ENCODE measurements at regions not wholly inside any gene's neighbourhood (a gene's known extent, or its start where the extent isn't known, plus 50 kb on each side); places are given as distances from the start of the nearest gene placed in this dataset.

DNA sequence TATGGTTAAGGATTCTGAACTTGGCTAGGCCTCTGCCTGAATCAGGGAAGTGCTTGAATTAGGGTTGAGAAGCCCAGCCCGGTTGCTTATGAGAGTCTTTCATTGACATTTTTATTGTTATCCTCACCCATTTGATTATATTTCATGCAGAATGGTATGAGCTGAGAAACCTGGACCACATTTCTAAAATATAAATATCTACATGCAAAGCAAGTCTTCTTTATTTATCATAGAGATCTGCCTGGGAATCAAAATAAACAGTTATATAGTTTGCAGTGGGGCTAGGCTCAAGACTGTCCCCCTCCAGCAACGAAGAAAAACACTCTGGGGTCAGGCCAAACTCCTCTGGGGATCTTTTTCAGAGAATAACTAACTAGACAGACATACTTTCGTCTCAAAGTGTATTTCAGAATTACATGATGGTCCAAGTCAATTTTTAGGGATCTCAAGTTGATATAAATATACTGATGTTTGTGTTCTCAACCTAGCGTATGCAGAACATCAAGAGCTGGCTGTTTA is 675.4 kb upstream of the NR2F2 start:
- no peak for DNase-seq (ENCODE audit: low spot score)

DNA sequence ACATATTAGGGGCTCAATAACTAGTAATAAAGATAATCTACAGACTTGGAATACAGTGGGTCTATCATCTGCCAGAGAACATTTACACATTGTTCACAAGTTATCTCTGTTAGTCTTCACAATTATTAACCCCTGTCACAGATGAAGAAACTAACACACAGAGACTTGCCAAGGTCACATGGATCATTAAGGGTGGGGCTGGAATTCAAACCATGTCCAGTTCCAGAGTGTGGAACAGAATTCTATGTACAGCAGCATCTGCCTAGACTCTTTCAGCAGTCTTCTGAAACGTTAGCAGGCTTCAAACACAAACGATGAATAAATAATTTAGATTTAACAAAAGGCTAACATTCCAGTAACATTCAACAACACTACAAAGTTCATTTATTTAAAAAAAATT is 673.9 kb upstream of the NR2F2 start:
- DNase-seq (ENCODE audit: low spot score) = no peak

DNA sequence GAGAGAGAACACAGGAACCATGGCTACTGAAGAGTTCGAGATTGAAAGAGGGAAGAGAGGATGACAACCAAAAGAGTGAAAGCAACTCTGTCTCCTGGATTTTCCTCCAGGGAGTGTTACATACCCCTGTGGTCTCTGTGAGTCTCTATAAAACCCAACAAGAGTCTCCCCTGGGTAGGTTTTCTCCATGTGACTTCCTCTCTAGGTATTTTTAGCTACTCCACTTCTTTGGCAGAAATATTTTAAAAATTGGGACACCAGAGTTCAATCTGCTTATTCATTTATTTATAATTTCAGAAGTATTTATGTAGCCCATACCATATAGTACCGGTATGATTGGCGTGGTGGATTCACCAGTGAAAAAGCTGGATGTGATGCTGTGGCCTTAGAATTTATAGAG is 671.7 kb upstream of the NR2F2 start:
- DNase-seq (ENCODE audit: low spot score) = no peak

DNA sequence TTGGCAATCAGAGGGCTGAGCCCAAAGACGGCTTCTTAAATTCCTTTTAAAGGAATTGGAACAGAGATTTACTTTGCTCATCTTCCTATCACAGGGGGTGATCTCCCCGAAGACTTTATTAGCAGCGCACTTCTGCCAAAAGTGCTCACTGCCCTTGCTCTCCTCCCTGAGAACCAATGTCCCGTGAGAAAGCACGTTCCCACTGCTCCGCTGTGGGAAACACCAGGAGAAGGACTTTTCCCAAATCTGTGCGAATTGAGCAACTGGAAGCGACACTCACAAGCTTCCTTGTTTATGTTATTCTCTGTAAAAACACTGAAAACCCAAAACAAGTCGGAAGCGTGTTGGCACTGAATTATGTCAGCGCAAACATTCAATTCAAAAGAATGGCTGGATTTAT is 670.8 kb upstream of the NR2F2 start:
- DNase-seq (ENCODE audit: low spot score) = no peak

DNA sequence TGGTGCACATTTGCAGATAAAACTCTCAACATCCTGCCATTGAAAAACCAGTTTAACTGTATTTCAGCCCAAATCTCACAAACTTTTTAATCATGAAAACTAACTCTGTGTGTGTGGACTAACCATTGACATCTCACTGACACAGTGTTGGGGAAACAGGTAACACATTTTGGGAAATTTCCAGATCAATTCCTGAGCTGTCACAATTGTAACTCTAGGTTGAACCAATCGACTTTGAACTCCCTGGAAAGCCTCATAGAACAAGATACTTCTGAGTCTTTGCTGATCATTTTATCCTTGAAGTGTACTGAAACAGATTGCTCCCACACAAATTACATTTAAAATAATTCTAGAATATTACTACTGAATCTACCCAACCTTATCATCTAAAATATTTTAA is 667.9 kb upstream of the NR2F2 start:
- DNase-seq (ENCODE audit: low spot score) = no peak

DNA sequence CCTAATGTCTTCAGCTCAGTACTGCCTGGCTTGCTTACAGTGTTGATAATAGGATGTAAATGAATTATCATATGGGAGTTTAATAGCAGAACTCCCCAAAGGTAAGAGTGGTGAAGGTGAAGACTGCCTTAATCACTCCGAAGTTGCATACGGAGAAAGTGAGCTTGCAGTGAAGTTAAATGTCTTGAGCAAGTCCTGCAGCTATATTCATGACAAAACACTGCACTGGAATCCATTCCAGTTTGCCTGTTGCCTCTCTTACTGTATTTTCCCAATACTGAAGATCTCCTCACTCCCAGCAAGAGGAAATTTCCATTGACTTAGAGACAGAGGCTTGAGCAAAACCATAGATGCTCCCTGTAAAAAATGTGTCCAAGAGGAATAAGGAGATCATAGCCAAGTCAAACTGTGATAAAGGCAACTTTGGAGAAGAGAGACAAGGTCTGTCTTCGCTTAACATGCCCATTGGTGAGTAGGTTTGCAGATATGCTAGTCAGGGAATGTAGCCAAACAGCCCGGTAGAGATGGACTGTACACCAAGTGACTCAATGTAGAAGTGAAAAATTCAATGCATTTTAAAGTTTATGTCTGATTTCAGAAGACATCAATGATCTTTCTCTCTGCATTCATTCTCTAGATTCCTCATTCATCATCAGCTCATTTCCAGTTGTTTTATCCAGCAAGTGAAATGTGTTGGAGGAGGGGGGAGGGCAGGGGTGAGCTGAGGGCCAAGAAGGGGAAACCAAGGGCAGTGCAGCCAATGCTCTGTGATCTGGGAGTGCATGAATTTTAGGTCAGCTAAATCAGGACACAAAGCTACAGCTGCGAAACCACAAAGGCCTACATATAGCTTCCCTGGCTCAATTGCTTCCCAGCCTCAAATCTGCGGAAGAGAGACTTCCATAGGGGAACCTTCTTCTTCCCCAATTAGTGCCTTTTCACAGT is 667.1 kb upstream of the NR2F2 start:
- DNase-seq (ENCODE audit: low spot score) = no peak

DNA sequence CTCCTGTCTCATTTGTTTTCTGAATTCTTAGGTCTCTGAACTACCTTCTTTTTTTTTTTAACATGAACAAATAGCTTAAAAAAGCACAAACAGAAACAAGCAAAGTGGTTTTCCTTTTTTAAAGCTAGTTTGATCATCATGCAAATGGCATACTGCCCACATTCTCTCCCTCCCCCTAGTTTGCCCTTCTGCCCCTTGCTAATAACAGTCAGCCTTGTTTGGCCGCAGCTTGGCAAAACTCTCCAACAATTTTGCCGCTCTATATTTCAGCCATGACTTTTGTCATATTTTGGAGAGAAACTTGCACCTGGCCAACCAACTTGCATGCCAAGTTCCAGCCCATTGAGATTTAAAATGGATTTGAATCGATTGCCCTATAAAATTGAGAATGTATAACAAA is 666.0 kb upstream of the NR2F2 start:
- DNase-seq (ENCODE audit: low spot score) = no peak

DNA sequence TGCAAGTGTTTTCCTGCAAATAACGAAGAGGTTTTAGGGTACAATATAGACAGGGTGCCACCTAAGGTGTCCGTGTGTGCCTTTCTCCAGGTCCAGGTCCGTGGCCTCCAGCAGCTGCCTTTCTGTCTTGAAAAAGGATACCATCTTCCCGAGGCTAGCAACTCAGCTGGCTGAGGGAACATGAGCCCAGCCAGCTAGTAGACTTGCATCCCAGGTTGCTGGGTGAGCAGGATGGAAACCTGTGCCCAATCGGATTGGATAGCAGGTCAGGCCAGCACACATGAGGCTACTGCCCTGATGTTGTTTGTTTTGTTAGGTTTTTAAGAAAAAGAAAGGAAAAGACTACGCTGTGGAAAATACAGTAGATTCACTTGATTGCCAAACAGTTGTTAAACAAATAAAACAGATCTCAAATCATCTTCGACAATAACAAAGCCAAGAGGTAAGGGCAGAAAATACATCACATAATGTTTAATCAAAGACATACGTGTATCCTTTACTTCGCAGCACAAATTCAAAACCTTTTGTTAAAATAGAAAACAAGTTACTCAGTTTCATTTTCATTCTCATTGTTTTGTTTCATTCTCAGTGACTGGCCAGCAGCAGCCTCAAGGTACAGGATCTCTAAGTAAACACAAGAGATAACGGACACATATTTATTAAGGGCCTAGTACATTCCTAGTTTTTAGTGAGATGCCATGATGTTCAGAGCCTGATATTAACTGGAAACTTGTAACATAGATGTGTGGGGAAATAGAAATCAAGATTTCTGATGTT is 661.2 kb upstream of the NR2F2 start:
- DNase-seq (ENCODE audit: low spot score) = no peak

DNA sequence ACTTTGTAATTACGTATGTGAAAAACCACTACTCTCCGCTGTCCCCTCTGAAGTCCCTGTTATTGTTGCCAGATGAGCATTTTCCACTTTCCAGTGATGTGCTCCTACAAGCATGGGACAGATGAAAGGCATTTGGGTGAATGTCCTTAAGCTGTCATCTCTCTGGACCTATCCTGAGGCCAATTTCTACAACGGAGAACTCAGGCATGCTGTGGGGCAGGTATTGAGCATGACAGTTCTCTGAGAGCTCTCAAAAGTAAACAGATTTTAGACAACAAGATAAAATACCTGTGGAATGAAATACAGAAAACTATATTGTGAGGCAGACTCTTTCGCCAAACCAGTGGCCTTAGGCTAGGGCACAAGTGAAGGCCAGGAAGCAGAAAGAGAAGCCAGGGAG is 656.5 kb upstream of the NR2F2 start:
- no peak for DNase-seq (ENCODE audit: low spot score)

DNA sequence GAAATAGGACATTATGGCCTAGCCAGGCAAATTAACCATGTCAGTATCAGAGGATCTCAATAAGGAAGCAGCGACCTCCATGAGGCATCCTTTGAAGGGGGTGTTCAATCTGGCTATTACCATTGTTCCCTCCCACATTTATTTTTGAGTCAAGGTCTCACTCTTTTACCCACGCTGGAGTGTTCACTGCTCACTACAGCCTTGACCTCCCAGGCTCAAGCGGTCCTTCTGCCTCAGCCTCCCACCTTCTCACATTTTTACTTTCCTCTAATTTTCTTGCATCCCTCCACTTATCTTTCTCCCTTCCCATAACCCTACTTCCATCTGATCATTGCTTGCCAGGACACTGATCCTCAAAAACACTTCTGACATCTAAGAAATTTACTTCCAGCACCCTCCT is 654.0 kb upstream of the NR2F2 start:
- no peak for DNase-seq (ENCODE audit: low spot score)

DNA sequence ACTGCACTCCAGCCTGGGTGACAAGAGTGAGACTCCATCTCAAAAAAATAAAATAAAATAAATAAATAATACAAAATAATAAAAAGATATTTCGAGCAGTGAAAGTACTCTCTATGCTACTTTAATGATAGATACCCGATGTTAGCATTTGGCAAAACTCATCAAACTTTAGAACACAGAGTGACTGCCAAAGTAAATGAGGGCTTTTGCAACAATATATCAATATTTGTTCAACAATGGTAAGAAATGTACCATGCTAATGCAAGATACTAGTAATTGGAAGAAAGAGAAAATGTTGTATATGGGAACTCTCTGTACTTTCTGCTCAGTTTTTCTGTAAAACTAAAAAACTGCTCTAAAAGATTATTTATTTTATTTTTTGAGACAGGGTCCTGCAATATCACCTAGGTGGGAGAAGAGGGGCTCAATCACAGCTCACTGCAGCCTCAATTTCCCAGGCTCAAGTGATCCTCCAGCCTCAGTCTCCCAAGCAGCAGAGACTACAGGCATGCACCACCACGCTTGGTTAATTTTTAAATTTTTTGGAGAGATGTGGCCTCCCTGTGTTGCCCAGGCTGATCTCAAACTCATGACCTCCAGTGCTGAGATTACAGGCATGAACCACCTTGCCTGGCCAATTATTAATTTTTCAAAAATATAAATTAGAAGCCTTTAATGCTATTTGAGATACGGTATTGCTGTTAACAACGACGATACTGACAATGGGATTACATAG is 650.5 kb upstream of the NR2F2 start:
- DNase-seq (ENCODE audit: low spot score) = no peak

DNA sequence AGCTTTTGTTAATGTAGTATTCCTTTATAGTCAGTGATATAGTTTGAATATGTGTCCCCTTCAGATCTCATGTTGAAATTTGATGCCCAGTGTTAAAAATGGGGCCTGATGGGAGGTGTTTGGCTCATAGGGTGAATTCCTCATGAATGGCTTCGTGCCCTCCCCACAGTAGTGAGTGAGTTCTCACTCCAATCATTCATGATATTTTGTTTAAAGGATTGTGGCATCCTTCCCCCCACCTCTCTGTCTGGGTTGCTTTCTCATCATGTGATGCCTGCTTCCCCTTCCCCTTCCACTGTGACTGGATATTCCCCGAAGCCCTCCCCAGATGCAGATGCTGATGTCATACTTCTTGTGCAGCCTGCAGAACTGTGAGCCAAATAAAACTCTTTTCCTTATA is 649.8 kb upstream of the NR2F2 start:
- DNase-seq (ENCODE audit: low spot score) = no peak

DNA sequence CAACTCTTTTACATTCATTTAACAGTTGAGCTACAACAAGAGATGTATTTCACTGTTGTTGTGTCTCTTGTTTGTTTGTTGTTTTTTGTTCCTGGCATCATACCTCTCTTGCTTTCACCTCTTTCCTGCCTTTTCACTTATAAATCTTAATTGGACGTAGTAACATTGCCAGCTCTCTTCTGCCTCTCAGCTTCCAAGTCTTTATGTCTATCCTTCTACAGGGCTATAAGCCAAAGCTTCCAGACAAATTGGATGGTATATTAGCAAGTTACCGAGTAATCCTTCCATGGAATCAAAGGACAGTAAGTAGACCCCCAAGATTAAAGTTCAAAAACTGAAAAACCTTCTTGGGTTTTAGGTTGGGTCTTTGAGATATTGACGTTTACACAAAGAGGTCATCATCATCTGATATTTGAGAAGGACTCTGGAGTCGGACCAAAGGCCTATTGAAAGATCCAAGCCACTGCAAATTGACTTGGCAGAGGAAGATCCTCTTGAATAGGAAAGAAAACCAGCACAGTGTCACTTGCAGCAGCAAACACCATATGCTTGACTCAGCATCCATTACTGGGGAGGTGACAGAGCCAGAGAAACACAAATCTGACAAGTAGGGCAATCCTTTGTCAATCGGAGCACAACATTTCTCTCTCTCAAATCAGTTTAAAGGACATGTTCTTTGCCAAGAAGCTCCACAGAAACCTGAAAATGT is 648.5 kb upstream of the NR2F2 start:
- no peak for DNase-seq (ENCODE audit: low spot score)

DNA sequence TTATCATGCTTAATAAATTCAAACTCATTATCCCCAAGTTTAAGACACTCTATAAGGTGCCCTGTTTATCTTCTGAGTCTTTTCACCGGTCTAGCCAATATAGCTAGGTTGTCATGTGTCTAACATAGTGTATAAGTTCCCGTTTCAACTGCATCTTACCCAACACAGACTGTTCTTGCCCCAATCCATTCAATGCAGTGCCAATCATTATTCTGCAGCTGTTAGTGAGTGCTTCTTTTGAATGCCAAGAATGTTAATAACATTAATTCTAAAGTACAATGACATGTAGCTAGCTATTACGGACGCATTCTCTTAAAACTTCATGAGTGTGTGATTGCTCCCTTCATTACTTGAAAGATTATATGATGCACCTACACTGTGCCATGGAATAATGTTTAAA is 646.4 kb upstream of the NR2F2 start:
- DNase-seq (ENCODE audit: low spot score) = no peak

DNA sequence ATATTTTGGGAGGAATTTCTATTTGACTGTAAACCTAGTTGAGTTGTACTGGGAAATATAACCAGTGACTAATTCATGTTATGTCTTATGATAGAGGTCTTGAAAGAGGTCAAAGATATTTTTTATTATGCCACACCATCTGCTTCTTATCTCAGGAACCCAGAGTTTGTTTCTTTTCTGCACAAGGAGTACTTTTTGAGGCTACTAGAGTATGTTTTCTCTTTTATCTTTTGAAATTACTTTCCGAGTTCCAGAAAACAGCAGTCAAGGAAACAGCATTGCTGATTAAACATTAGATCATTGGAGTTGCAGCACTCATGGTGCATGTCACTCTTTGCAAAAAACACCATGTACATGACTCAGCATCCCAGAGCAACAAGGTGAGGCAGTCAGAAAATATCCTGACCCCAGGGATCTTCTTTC is 645.8 kb upstream of the NR2F2 start:
- no peak for DNase-seq (ENCODE audit: low spot score)

DNA sequence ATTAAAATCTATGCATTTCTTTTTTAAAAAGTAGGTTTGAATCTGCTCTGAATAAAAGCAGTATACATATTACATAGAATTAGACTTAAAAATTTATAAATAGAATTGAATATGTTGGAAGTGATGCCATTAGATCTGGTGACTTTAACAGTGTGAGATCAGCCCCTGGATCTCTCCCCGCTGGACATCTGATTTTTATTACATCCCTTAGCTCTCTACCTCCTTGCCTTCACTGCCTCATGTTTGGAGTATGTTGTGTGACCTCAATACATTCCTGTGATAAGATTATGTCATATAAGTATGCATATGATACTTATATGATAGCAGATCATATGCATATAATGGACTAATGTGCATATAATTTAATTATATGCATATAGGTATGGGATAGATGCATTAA is 643.4 kb upstream of the NR2F2 start:
- DNase-seq (ENCODE audit: low spot score) = no peak

DNA sequence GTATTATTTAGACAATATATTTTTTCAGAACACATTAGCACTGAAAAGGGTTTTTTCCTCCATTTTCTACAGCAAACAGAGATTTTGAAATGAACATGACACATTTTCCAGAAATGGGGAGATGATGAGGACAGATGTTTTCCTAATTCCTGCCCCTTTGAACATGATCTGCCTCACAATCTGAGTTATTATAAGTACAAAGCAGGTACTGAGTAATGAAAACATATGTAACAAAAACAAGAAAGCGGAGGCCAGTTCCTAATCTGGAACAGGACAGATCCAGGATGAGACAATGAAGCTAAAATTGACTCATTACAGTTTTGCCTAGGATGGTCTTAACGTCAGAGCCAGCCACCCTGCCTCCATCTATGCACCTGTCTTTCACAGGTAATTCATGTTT is 642.8 kb upstream of the NR2F2 start:
- DNase-seq (ENCODE audit: low spot score) = no peak

DNA sequence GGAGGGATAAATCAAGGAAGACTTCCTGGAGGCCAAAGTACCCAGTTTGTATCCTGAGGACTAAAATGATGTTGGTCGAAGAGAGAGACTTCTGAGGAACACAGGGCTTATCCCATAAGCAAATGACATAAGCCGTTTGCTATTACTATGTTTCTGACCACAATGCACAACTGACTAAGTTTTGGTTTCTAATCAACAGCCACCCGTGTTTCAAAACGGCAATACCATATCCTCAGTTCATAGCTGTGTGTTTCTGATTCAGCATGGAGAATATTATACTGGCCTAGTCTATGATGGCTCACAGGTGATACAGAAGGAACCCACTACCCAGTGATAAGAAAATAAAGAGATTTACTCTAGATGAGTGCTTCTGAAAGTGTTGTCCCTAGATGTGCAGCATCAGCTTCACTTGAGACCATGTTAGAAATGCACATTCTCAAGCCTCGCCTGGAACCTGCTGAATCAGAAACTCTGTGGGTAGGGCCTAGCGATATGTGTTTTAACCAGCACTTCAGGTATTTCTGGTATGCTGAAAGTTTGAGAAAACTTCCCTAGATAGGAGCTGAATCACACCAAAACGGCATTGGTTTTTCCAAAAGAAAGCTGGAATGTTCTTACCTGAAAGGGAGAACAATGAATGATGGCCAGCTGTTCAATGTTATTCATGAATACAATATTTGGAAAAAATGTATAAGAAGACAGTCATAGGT is 639.7 kb upstream of the NR2F2 start:
- DNase-seq (ENCODE audit: low spot score) = no peak

DNA sequence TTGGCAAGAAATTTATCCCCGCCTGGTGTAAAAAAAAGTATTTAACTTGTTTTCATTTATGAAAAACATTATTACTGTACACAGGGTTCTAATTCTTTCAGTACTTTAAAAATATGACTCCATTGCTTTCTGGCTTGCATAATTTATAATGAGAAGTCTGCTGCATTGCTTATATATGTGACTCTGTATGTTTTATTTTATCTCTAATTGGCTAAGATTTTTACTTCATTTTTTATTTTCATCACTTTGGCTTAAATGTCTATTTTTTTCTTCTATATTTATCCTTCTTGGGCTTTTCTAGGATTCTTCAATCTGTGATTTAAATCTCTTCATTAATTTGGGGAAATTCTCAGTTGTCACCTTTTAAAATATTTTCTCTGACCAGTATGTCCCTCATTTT is 636.6 kb upstream of the NR2F2 start:
- no peak for DNase-seq (ENCODE audit: low spot score)

DNA sequence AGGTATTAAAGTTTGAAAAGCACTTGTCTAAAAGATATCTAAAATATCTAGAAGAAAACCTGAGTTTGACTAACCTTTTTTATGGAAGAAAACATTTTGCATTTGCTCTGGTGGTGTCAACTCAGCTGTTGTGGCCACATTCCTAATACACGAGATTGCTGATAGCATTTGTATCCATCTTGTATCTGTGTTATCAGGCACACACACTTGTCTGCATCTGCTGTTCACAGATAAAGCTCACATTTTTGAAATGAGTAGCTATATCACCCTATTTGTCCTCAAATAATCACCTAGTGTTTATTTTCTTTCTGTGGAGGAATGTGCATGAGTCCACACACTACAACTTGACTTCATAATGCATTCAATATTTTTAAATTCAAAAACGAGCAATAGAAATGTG is 632.3 kb upstream of the NR2F2 start:
- no peak for DNase-seq (ENCODE audit: low spot score)

DNA sequence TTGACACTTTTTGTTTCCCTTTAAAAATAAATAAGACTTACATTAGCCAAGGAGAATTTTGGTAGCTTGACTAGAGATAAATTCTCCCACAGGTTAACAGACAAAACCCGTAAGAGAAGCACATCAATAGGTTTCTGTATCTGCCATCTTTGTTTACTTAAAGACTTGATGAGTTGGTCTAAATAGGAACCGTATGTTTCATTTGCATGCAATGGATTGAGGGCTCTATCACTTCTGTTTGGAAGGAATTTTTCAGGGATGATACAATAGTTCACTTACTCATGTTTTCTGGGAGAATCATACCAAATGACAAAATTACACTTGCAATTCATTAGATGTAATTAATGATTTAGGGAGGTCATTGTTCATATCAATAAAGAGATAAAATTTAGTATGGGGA is 631.5 kb upstream of the NR2F2 start:
- DNase-seq (ENCODE audit: low spot score) = no peak

Measured in germinal center (tissue), 1 donor.